Thyroid gland (tissue), 4 donors: ENCODE measurements at regions not wholly inside any gene's neighbourhood (a gene's known extent, or its start where the extent isn't known, plus 50 kb on each side); places are given as distances from the start of the nearest gene placed in this dataset.

Experiments used
- POLR2A ChIP-seq, 2 donors: fragments of 450-650 bp; IDR thresholded peaks; one replicate each; pipeline ENCODE4 v1.6.1; 2017; ENCODE audit warnings: antibody characterized with exemption in 2 of 2, mild to moderate bottlenecking in 2 of 2, moderate library complexity in 1 of 2
- TF ChIP-seq, protein P1 (sequence below), 6 experiments: fragments of 200-600 bp in 3 of 6; fragments of 450-650 bp in 3 of 6; sonication (generic) in 3 of 6; IDR thresholded peaks; one replicate each; pipeline ENCODE4 v1.5.1; 2016 to 2019; ENCODE audit warnings: antibody characterized with exemption in 6 of 6, mild to moderate bottlenecking in 2 of 6, inconsistent platforms in 1 of 6, moderate library complexity in 1 of 6

DNA sequence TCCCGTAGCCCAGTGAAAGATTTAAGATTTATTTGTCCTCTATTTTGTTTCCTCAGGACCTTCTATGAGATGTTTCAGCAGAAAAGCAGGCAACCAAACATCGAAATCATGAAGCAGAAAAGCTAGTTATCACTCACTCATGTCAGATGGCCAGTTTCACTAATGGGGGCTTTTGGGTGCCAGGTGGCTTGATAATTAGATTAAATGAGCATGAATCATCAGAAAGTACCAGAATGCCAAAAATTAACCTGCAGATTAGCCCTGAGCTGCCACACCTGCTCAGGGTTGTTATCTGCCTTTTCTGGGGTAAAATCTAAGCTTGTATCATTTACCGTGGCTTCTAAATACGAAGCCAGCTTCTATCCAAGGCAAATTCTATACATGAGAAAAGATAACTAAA, 1017.5 kb downstream of the XPNPEP1 start:
- TF ChIP-seq, protein P1, sequence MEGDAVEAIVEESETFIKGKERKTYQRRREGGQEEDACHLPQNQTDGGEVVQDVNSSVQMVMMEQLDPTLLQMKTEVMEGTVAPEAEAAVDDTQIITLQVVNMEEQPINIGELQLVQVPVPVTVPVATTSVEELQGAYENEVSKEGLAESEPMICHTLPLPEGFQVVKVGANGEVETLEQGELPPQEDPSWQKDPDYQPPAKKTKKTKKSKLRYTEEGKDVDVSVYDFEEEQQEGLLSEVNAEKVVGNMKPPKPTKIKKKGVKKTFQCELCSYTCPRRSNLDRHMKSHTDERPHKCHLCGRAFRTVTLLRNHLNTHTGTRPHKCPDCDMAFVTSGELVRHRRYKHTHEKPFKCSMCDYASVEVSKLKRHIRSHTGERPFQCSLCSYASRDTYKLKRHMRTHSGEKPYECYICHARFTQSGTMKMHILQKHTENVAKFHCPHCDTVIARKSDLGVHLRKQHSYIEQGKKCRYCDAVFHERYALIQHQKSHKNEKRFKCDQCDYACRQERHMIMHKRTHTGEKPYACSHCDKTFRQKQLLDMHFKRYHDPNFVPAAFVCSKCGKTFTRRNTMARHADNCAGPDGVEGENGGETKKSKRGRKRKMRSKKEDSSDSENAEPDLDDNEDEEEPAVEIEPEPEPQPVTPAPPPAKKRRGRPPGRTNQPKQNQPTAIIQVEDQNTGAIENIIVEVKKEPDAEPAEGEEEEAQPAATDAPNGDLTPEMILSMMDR (IDR thresholded peaks at IDR 0.05), result no peak
- TF ChIP-seq POLR2A (IDR thresholded peaks at IDR 0.05), result no peak
